Fibroblast of skin of right biceps (primary cell): ENCODE measurements at regions not wholly inside any gene's neighbourhood (a gene's known extent, or its start where the extent isn't known, plus 50 kb on each side); places are given as distances from the start of the nearest gene placed in this dataset.
"Not testable (repeated sequence)": the region's sequence is repeated elsewhere in the genome, so short reads cannot be mapped to it uniquely, and the experiment has no call there.

Source experiments
- DNase-seq: peaks from one replicate; pipeline ENCODE4 v3.0.0-alpha.2; 2013

DNA sequence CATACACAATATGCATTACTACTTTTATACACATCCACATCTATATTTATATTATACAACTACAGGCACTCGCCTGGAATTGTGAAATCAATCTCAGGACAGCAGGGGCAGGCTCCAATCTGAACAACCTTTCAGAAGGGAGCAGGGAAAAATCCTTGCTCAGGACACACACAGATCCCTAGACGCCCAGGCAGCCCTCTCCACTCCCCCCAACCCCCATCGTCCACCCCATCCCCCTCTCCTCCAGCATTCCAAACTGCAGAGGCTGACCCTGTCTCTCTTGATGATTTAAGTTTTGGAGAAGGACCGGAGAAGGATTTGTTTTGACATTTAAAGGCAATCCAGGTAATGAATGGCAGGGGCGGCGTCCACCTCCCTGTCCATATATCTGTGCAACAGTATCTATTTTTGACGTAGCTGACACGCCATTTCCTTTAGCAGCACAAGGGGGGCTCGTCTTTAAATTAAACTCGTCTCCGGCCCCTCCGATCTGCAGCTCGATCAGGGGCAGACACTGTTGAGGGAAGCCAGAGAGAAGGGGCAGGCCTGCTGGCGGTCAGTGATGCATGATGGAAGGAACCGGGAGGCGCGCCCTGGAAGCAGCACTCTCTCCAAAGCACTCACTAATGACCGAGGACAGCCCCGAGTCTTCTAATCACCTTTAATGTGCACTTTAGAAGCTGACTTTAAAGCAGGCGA lies 95.0 kb upstream of the TBX5 start:
- no peak for DNase-seq

DNA sequence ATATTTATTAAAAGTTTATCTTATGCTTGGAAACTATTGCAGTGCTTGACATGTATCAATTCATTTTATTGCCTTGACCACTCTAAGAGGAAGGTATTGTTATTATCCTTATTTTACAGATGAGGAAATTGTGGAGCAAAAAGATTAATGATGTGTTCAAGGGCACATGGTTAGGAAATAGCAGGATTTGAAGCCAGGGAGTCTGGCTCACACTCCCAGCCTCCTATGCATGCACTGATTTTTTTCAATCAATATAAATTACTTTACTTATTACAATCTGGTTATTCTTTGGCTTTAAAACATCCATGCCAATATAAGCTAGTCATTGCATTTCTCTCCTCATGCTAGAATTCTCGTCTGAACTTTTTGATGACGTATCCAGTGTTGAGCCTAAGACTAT lies 94.2 kb upstream of the TBX5 start:
- no peak for DNase-seq

DNA sequence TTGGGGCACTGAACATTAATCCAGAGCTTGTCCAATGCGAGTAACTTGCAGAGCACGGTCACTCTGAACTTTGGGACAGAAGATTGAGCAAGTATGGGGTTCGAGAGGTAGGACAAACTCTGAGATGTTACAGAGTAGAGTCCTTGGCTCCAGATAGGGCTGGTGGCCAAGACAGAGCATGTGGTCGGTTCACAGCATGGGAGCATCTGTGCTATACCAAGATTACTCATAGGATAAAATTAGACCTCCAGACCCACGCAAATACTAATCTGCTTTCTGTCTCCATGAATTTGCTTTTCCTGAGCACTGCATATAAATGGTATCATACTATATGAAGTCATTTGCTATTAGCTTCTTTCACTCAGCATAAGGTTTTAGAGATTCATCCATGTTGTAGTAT lies 93.4 kb upstream of the TBX5 start:
- peak; percentile 75 for DNase-seq

DNA sequence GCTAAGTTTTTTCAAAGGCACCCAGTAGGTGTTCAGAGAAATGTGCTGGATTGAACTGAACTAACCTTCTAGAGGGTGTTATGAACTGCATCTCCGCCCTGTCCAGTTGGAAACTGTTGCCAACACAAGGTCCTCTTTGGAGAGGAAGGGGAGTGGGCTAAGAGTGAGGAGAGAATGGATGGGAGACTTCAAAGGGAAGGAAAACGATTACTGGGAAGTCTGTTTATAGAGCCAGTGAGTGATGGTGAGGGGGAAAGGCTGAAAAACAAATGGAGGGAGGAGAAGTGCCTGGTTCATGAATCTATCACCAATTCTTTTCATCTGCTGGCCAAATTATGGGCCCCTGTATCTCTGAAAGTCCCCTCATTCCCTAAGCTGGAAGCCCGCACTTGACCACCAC lies 86.0 kb upstream of the TBX5 start:
- DNase-seq: no peak

DNA sequence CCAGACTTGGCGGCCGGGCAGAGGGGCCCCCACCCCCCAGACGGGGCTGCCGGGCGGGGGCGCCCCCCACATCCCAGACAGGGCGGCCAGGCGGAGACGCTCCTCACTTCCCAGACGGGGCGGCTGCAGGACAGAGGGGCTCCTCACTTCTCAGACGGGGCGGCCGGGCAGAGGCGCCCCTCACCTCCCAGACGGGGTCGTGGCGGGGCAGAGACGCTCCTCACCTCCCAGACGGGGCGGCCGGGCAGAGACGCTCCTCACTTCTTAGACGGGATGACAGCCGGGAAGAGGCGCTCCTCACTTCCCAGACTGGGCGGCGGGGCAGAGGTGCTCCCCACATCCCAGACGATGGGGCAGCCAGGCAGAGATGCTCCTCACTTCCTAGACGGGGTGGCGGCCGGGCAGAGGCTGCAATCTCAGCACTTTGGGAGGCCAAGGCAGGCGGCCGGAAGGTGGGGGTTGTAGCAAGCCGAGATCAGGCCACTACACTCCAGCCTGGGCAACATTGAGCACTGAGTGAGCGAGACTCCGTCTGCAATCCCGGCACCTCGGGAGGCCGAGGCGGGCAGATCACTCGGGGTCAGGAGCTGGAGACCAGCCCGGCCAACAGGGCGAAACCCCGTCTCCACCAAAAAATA lies 79.0 kb upstream of the TBX5 start:
- not testable (repeated sequence) for DNase-seq

DNA sequence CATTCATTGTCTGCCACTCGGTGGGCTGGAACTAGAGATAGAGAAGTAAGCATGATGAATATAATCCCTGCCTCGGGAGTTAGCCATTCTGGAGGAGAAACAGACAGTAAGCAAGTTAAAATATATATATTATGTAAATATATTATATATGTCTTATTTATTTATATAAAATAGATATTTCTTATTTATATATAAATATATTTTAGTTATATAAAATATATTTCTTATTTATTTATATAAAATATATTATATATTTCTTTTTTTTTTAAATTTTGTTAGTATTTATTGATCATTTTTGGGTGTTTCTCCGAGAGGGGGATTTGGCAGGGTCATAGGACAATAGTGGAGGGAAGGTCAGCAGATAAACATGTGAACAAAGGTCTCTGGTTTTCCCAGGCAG lies 78.1 kb upstream of the TBX5 start:
- DNase-seq: no peak

DNA sequence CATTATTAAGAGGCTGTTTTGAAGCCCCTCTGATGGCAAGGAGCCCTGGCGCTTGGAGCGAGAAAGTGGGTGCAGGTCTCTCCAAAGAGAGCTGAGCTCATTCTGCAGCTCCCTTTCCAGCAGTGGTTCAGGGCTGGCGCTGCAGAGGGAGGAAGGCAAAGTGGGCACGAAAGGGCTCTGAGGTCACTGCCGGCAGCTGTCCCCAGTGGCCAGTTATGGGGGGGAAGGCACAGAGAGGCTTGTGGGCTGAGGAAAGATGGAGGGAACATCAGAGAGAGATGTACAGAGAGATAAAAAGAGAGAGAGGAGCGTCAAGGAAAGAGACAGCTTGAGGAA lies 75.2 kb upstream of the TBX5 start:
- DNase-seq: no peak

DNA sequence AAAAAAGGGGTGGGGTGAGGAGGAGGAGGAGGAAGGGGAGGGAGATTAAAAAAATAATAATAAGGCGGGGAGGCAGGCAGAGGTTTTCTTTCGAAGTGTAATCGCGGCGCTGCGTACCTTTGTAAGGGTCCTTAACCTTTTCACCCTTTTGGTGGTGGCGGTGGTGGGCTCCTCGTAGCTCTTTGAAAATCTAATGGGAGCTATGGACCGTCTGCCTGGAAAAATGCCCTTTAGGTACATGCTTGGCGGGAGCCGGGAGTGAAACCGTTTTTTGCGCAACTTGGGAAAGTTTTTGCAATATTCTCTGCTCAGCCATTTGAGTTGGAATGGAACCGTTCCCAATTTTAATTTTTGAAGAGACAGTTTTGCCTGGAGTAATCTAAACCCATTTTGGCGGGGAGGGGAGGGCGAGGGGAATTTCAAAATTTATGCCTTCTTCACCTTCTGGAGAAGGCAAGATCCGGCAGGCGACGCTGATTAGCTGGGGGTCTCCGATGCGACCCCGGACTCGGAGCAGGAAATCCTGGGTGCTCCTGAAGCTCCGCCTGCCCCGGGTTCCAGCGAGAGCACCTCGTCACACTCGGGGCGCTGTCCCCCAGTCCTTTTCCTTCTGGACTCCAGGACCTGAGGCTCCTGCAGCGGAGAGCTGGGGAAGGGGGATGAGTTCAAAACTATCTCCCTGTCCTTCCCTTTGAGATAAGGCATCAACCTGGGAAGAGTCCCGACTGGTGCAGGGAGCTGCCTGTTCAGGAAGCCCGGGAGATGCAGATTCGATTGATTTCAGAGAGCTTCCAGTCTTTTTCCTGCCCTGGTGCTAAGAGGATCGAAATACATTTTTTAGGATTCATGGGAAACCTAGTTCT lies 74.6 kb upstream of the TBX5 start:
- DNase-seq: peak; percentile 24

DNA sequence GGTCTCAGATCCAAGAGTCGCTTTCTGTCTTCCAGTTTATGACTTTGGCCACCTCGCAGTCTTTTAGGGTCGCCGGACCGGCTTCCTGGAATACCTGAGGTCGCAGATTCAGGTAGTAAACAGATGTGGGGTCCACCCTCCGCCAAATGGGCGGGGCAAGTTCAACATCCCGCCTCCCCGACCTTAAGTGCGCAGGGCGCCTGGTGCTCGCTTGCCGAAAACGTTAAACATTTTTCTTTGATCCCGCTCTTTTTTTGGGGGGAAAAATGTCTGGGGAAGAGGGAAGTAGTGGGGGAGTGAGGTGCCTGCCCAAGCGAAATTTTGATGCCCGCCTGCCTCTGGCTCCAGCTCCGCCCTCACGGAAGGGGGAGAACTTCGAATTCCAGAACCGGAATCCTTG lies 73.9 kb upstream of the TBX5 start:
- no peak for DNase-seq

DNA sequence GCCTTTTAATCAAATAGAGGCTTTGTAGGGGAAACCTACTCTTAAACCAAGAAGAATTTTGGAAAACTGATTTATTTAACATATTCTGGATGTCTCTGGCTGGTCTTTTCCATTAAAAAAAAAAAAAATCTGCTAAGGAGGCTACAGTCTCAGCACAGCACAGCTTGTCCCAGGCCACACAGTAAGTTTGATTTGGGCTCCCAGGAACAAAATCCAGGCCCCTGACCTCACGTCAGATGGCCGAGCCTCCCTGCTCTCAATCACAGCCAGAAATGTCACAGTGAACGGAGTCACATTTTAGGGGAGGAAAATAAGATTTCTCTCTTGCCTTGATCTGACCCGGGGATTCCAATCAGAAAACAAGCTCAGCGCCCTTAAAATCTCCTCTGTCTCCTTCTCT lies 72.9 kb upstream of the TBX5 start:
- DNase-seq: no peak

DNA sequence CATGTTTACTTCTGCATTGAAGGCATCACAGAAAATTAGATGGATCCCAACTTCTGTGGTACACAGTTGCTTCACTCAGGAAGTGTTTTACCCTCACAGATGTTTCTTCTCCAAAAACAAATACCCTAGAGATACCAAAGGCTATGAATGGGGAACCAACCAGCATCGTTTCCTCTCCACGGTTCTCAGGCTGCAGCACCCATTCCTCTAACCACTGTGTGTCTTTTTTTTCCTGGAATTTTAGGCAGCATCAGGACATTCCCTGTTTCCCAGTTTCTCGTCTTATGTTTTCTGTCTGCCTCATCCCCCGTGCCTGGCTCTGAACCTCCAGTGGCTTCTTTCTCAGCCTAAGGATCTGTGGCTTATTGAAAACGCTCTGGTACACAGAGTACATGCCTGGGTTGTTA lies 72.0 kb upstream of the TBX5 start:
- DNase-seq: no peak

DNA sequence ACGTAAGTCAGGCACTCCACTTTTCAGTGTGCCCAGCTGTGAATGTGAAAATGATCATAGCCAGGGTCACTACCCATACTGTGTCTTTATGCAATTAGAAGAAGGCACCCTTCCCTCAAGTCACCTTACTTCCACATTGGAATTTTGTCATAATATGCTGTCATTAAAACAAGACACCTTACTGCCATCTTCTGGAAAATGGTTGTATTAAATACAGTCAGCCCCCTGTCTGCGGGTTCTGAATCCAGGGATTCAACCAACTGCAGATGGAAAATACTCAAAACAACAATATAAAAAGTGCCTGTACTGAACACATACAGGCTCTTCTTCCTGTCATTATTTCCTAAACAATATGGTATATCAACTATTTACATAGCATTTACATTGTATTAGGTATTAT lies 70.2 kb upstream of the TBX5 start:
- peak; percentile 49 for DNase-seq

DNA sequence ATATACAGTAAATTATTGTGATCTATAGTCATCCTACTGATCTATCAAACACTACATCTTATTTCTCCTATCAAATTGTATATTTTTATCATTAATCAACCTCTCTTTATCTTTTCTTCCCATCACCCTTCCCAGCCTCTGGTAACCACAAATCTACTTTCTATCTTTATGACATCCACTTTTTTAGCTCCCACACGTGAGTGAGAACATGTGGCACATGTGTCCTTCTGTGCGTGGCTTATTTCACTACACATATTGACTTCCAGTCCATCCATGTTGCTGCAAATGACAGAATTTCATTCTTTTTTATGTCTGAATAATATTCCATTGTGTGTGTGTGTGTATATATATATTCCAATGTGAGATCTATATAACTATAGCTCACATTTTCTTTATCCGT lies 67.8 kb upstream of the TBX5 start:
- DNase-seq: no peak

DNA sequence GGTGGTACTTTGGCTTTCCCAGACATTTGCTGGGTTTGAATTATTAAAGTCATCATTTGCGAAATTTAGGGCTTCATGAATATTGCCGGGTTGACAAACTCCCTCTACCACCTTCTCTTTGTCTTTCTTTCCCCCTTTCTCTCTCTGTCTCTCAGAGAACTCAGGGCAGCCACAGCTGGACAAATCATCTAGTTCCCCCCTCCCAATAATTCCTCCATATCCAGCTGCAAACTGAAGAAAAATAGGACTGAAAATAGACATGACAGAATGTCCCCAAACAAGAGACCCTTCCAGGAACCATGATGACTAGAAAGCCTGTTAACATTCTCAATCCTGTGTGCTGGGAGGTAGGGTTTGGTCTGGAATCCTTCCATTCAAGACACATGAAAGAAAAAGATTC lies 67.1 kb upstream of the TBX5 start:
- no peak for DNase-seq

DNA sequence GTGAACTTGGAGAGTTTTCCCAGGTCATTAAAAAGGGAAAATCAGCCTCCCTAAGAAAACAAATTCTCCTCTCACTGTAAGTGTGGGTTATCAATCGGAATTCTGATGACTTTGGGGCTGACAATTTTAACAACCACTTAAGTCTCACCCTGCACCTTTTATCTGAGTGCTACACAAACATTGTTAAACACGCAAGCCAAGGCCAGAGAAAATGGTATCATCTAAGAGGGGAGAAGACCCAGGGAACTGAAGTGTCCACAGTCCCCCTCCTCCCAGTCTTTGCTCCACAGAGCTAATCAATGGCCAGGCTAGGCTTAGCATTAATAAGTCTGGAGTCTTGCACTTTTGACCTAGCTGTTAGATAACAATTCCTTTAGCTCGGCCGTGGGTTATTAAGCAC lies 51.7 kb upstream of the TBX5 start:
- DNase-seq: no peak
